Activated CD8-positive, alpha-beta T cell treated with anti-CD3 and anti-CD28 coated beads, Interleukin-2, amount 10 ng/mL, durations not matched to agents 7 days and 5 days (primary cell): ENCODE measurements at regions not wholly inside any gene's neighbourhood (a gene's known extent, or its start where the extent isn't known, plus 50 kb on each side); places are given as distances from the start of the nearest gene placed in this dataset.

Experiments used
- ATAC-seq: fragments of 150-1000 bp; cut with Tn5 transposase; one replicate; pipeline ENCODE4 v1.10.0; 2021; ENCODE audit warnings: moderate library complexity
- CTCF ChIA-PET: fragments of 350-600 bp; sonication (Branson Sonifier 250); formaldehyde crosslinking; loops from one replicate; lab custom pipeline; 2021; ENCODE audit warnings: antibody characterized with exemption; lab: Charles Lee
- POLR2A ChIA-PET: fragments of 350-600 bp; sonication (Branson Sonifier 250); formaldehyde crosslinking; loops from one replicate; lab custom pipeline; 2021; ENCODE audit warnings: antibody characterized with exemption; lab: Charles Lee
- DNase-seq: peaks from one replicate; pipeline ENCODE4 v3.0.0-alpha.2; 2020
- H3K27ac Mint-ChIP-seq: one replicate; pipeline ENCODE4 v1.8.0; 2021; ENCODE audit warnings: mild to moderate bottlenecking, mixed read lengths
- H3K27me3 Mint-ChIP-seq: one replicate; pipeline ENCODE4 v1.8.0; 2021; ENCODE audit warnings: low read depth, mixed read lengths
- H3K36me3 Mint-ChIP-seq: one replicate; pipeline ENCODE4 v1.8.0; 2021; ENCODE audit warnings: low read depth, mixed read lengths
- H3K4me1 Mint-ChIP-seq: one replicate; pipeline ENCODE4 v1.8.0; 2021; ENCODE audit warnings: low read depth, mixed read lengths
- H3K4me3 Mint-ChIP-seq: one replicate; pipeline ENCODE4 v1.8.0; 2021; ENCODE audit warnings: mild to moderate bottlenecking, mixed read lengths
- H3K9me3 Mint-ChIP-seq: one replicate; pipeline ENCODE4 v1.8.0; 2022; ENCODE audit warnings: mixed read lengths; ENCODE audit not compliant: insufficient read depth

- H3K27me3 Mint-ChIP-seq, result peaks cover 5% of the 10 kb centered on the region
- ATAC-seq (no peak), DNase-seq (no peak)
- ChIA-PET POLR2A (no interaction called here), CTCF (no interaction called here)
- H3K4me3 Mint-ChIP-seq, result no peak overlapping the region
- H3K4me1 Mint-ChIP-seq, result no peaks in the 10 kb centered on the region
- no peaks in the 10 kb centered on the region for H3K36me3 Mint-ChIP-seq
- no peak overlapping the region for H3K27ac Mint-ChIP-seq
- H3K9me3 Mint-ChIP-seq, result no peaks in the 10 kb centered on the region
Measured at GRCh38 chr5:170176916-170177315, 55.9 kb upstream of the C5orf58 start.

GRCh38 chr5:170178814-170179213 lies 54.0 kb upstream of the C5orf58 start:
- no peak overlapping the region for H3K27ac Mint-ChIP-seq
- H3K27me3 Mint-ChIP-seq, result peaks cover 9% of the 10 kb centered on the region
- no peaks in the 10 kb centered on the region for H3K9me3 Mint-ChIP-seq
- ATAC-seq, result no peak
- DNase-seq, result no peak
- H3K4me1 Mint-ChIP-seq, result no peaks in the 10 kb centered on the region
- no peaks in the 10 kb centered on the region for H3K36me3 Mint-ChIP-seq
- H3K4me3 Mint-ChIP-seq, result no peak overlapping the region
- CTCF ChIA-PET, result no interaction called here
- POLR2A ChIA-PET, result no interaction called here

- Mint-ChIP-seq H3K27me3 (peaks cover 9% of the 10 kb centered on the region), H3K9me3 (no peaks in the 10 kb centered on the region), H3K27ac (no peak overlapping the region), H3K4me3 (no peak overlapping the region), H3K36me3 (no peaks in the 10 kb centered on the region), H3K4me1 (no peaks in the 10 kb centered on the region)
- POLR2A ChIA-PET, result no interaction called here
- ATAC-seq, result no peak
- CTCF ChIA-PET, result no interaction called here
- no peak for DNase-seq
Measured at GRCh38 chr5:170179626-170180025, 53.2 kb upstream of the C5orf58 start.

GRCh38 chr5:170181902-170182301 lies 50.9 kb upstream of the C5orf58 start:
- H3K4me1 Mint-ChIP-seq, result peaks cover 3% of the 10 kb centered on the region

GRCh38 chr5:170182491-170182890 lies 50.3 kb upstream of the C5orf58 start:
- no peak for DNase-seq
- H3K27me3 Mint-ChIP-seq, result peaks cover 7% of the 10 kb centered on the region
- CTCF ChIA-PET, result interaction anchor here (0.9 to 4.8 kb wide), 2 partner anchors 24 to 82 kb away, joined by 3 to 38 read pairs; no protein-coding TSS in a partner anchor
- no peaks in the 10 kb centered on the region for H3K36me3 Mint-ChIP-seq
- peaks cover 3% of the 10 kb centered on the region for H3K4me1 Mint-ChIP-seq
- ATAC-seq, result no peak
- no peaks in the 10 kb centered on the region for H3K9me3 Mint-ChIP-seq
- POLR2A ChIA-PET, result no interaction called here
- H3K4me3 Mint-ChIP-seq, result no peak overlapping the region
- no peak overlapping the region for H3K27ac Mint-ChIP-seq

More at GRCh38 chr5:170181902-170182301, 50.9 kb upstream of the C5orf58 start:
- DNase-seq, result no peak
- ChIA-PET CTCF (interaction anchor here (0.9 kb wide), 1 partner anchor 24 kb away, joined by 3 read pairs; no protein-coding TSS in a partner anchor), POLR2A (no interaction called here)
- no peaks in the 10 kb centered on the region for H3K36me3 Mint-ChIP-seq
- no peak for ATAC-seq
- H3K27ac Mint-ChIP-seq, result no peak overlapping the region
- H3K27me3 Mint-ChIP-seq, result peaks cover 7% of the 10 kb centered on the region
- H3K9me3 Mint-ChIP-seq, result no peaks in the 10 kb centered on the region
- no peak overlapping the region for H3K4me3 Mint-ChIP-seq
